Activated B cell treated with CpG ODN at 0.5 μM for 24 hours (primary cell): ENCODE measurements at regions not wholly inside any gene's neighbourhood (a gene's known extent, or its start where the extent isn't known, plus 50 kb on each side); places are given as distances from the start of the nearest gene placed in this dataset.

ENCODE experiments used
- ATAC-seq: fragments of 200-7000 bp; cut with Tn5 transposase; one replicate; pipeline ENCODE4 v1.10.0; 2021; ENCODE audit warnings: low read depth, mild to moderate bottlenecking, moderate library complexity
- CTCF ChIA-PET: fragments of 350-600 bp; sonication (Branson Sonifier 250); formaldehyde crosslinking; loops from one replicate; lab custom pipeline; 2021; ENCODE audit warnings: antibody characterized with exemption; lab: Charles Lee
- POLR2A ChIA-PET: fragments of 350-600 bp; sonication (Branson Sonifier 250); formaldehyde crosslinking; loops from one replicate; lab custom pipeline; 2021; ENCODE audit warnings: antibody characterized with exemption; lab: Charles Lee
- DNase-seq: peaks from one replicate; pipeline ENCODE4 v3.0.0; 2022
- H3K27ac Mint-ChIP-seq: one replicate; pipeline ENCODE4 v1.8.0; 2020; ENCODE audit warnings: mixed read lengths
- H3K27me3 Mint-ChIP-seq: one replicate; pipeline ENCODE4 v1.8.0; 2021; ENCODE audit warnings: mixed read lengths
- H3K36me3 Mint-ChIP-seq: one replicate; pipeline ENCODE4 v1.8.0; 2021; ENCODE audit warnings: low read depth, mixed read lengths
- H3K4me1 Mint-ChIP-seq: one replicate; pipeline ENCODE4 v1.8.0; 2021; ENCODE audit warnings: mixed read lengths
- H3K4me3 Mint-ChIP-seq: one replicate; pipeline ENCODE4 v1.8.0; 2020; ENCODE audit warnings: mild to moderate bottlenecking, mixed read lengths
- H3K9me3 Mint-ChIP-seq: one replicate; pipeline ENCODE4 v1.8.0; 2020; ENCODE audit warnings: mixed read lengths
- CTCF ChIP-seq: fragments of 200-600 bp; IDR thresholded peaks from one replicate; pipeline ENCODE4 v1.8.0; 2022; ENCODE audit warnings: antibody characterized with exemption, mild to moderate bottlenecking
- intact Hi-C: fragments of 100-400 bp; cut with micrococcal nuclease; formaldehyde crosslinking; loops from one replicate; pipeline ENCODE4 v1.15.1; 2024

GRCh38 chr18:47413327-47413726 lies 161.9 kb upstream of the SKOR2 start:
- Mint-ChIP-seq H3K27ac (no peak overlapping the region), H3K4me1 (no peaks in the 10 kb centered on the region), H3K27me3 (peaks cover 30% of the 10 kb centered on the region), H3K36me3 (no peaks in the 10 kb centered on the region), H3K4me3 (no peak overlapping the region), H3K9me3 (no peaks in the 10 kb centered on the region)
- POLR2A ChIA-PET: no interaction called here
- ATAC-seq: no peak
- CTCF ChIA-PET: no interaction called here
- TF ChIP-seq CTCF: no peak
- intact Hi-C loops: no loop called here
- DNase-seq: no peak

GRCh38 chr18:47412924-47413323 lies 161.5 kb upstream of the SKOR2 start:
- CTCF ChIA-PET: no interaction called here
- no peak for ATAC-seq
- DNase-seq: no peak

GRCh38 chr18:47411159-47411558 lies 159.7 kb upstream of the SKOR2 start:
- H3K27ac Mint-ChIP-seq: no peak overlapping the region
- ATAC-seq: no peak
- peaks cover 16% of the 10 kb centered on the region for H3K27me3 Mint-ChIP-seq
- no peak for DNase-seq
- H3K9me3 Mint-ChIP-seq: no peaks in the 10 kb centered on the region
- ChIA-PET POLR2A (no interaction called here), CTCF (no interaction called here)
- no peak for TF ChIP-seq CTCF
- H3K36me3 Mint-ChIP-seq: no peaks in the 10 kb centered on the region
- H3K4me3 Mint-ChIP-seq: no peak overlapping the region
- intact Hi-C loops: no loop called here
- H3K4me1 Mint-ChIP-seq: no peaks in the 10 kb centered on the region

More at GRCh38 chr18:47412924-47413323, 161.5 kb upstream of the SKOR2 start:
- TF ChIP-seq CTCF: no peak
- no peak overlapping the region for H3K27ac Mint-ChIP-seq
- POLR2A ChIA-PET: no interaction called here
- no peak overlapping the region for H3K4me3 Mint-ChIP-seq
- intact Hi-C loops: no loop called here
- H3K27me3 Mint-ChIP-seq: peaks cover 28% of the 10 kb centered on the region
- no peaks in the 10 kb centered on the region for H3K4me1 Mint-ChIP-seq
- H3K36me3 Mint-ChIP-seq: no peaks in the 10 kb centered on the region
- no peaks in the 10 kb centered on the region for H3K9me3 Mint-ChIP-seq

GRCh38 chr18:47410139-47410538 lies 158.7 kb upstream of the SKOR2 start:
- no peak for ATAC-seq
- CTCF ChIA-PET: no interaction called here

GRCh38 chr18:47409519-47409918 lies 158.1 kb upstream of the SKOR2 start:
- Mint-ChIP-seq H3K36me3 (no peaks in the 10 kb centered on the region), H3K9me3 (no peaks in the 10 kb centered on the region), H3K27me3 (peaks cover 8% of the 10 kb centered on the region), H3K27ac (no peak overlapping the region), H3K4me1 (no peaks in the 10 kb centered on the region), H3K4me3 (no peak overlapping the region)
- no peak for ATAC-seq
- CTCF ChIA-PET: no interaction called here
- TF ChIP-seq CTCF: no peak
- intact Hi-C loops: no loop called here
- POLR2A ChIA-PET: no interaction called here
- no peak for DNase-seq

More at GRCh38 chr18:47410139-47410538, 158.7 kb upstream of the SKOR2 start:
- no peak for TF ChIP-seq CTCF
- Mint-ChIP-seq H3K27ac (no peak overlapping the region), H3K27me3 (peaks cover 10% of the 10 kb centered on the region), H3K36me3 (no peaks in the 10 kb centered on the region), H3K4me1 (no peaks in the 10 kb centered on the region), H3K4me3 (no peak overlapping the region), H3K9me3 (no peaks in the 10 kb centered on the region)
- POLR2A ChIA-PET: no interaction called here
- intact Hi-C loops: no loop called here
- no peak for DNase-seq
